Activated T-cell treated with anti-CD3 and anti-CD28 coated beads, Interleukin-2, amount 50 U/mL, for 24 hours (primary cell): ENCODE measurements at regions not wholly inside any gene's neighbourhood (a gene's known extent, or its start where the extent isn't known, plus 50 kb on each side); places are given as distances from the start of the nearest gene placed in this dataset.
"Not testable (repeated sequence)": the region's sequence is repeated elsewhere in the genome, so short reads cannot be mapped to it uniquely, and the experiment has no call there.

Experiments used
- DNase-seq: peaks from one replicate; pipeline ENCODE4 v3.0.0-alpha.2; 2020
- H3K27ac Mint-ChIP-seq: 2 replicates; pipeline ENCODE4 v1.8.0; 2020; ENCODE audit warnings: mild to moderate bottlenecking, mixed read lengths
- H3K27me3 Mint-ChIP-seq: 2 replicates; pipeline ENCODE4 v1.8.0; 2020; ENCODE audit warnings: mixed read lengths
- H3K36me3 Mint-ChIP-seq: 2 replicates; pipeline ENCODE4 v1.8.0; 2020; ENCODE audit warnings: low read depth, mixed read lengths
- H3K4me1 Mint-ChIP-seq: 2 replicates; pipeline ENCODE4 v1.8.0; 2020; ENCODE audit warnings: low read depth, mixed read lengths
- H3K4me3 Mint-ChIP-seq: 2 replicates; pipeline ENCODE4 v1.8.0; 2020; ENCODE audit warnings: mild to moderate bottlenecking, moderate library complexity, mixed read lengths
- H3K9me3 Mint-ChIP-seq: 2 replicates; pipeline ENCODE4 v1.8.0; 2020; ENCODE audit warnings: mixed read lengths

DNA sequence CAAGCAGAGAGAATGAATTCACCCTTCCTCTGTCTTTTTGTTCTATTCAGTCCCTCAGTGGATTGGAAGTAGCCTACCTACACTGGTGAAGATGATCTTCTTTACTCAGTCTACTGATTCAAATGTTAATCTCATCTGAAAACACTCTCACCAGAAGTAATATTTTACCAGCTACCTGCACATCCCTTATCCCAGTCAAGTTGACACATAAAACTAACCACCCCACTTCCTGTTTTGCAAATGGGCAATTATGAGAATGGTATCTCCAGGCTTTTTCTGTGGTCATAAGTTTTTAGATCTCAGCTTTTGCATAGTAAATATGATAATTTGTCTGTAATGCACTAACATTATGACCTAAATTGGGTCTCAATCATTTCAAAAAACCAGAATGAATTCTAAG, 228.8 kb upstream of the ECI2 start:
- Mint-ChIP-seq H3K4me1 (no peaks in the 10 kb centered on the region), H3K27ac (no peak overlapping the region), H3K4me3 (no peak overlapping the region), H3K27me3 (peaks cover 36% of the 10 kb centered on the region), H3K9me3 (no peaks in the 10 kb centered on the region), H3K36me3 (no peaks in the 10 kb centered on the region)
- DNase-seq = no peak

DNA sequence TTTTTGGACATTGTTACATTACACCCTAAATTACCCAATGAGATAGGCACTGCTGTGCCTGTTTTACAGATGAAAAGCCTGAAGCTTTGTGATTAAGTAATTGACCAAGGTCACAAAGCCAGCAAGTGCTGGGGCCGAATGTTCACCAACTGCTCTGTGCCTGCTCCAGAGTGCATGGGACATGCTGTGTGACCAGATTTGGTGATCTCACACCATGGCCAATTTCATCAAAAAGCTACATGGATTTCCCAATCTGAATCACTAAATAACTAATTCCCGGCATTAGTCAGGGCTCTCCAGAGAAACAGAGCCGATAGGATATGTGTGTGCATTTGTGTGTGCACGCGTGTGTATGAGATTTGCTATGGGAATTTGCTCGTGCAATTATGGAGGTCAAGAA, 228.3 kb upstream of the ECI2 start:
- H3K4me3 Mint-ChIP-seq = no peak overlapping the region
- H3K27me3 Mint-ChIP-seq = peaks cover 32% of the 10 kb centered on the region
- no peak overlapping the region for H3K27ac Mint-ChIP-seq
- H3K9me3 Mint-ChIP-seq = no peaks in the 10 kb centered on the region
- H3K36me3 Mint-ChIP-seq = no peaks in the 10 kb centered on the region
- peaks cover 2% of the 10 kb centered on the region for H3K4me1 Mint-ChIP-seq
- DNase-seq = no peak

DNA sequence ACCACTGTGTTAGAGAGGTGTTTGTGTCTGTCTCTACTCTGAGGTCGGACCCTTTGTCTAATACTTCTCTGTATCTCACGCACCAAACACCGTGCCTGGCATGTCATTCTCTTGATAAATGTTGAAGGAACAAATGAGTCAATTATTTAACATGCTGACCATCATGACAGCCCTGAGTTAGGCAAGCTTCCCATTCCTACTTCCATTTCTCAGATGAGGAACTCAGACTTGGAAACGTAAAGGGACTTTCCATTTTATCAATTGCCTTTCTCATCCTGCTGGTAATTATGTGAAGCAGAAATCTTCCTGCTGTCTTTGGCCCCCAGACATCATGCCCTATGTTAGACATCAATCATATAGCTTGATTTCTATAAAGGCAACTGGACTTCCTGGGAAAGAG, 227.0 kb upstream of the ECI2 start:
- Mint-ChIP-seq H3K4me3 (no peak overlapping the region), H3K27ac (no peak overlapping the region), H3K27me3 (peaks cover 30% of the 10 kb centered on the region), H3K36me3 (no peaks in the 10 kb centered on the region), H3K4me1 (peaks cover 3% of the 10 kb centered on the region), H3K9me3 (no peaks in the 10 kb centered on the region)
- DNase-seq = no peak

DNA sequence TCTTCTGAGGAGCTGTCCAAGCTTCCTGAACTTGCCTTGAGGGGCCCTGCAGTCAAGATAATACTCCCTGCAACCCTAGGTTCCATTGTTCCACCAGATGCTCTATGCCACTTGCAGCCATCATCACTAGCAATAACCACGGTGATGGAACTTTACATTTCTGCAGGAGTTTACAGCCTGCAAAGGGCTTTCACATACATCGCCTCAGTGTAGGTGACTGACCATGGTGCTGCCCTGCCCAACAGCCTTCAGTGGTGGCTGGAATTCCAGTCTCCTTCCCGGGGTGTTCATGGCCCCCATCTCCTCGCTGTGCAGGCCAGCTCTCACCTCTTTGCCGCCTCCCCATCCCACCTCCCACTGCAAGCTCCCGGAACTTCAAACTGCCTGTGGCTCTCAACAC, 225.5 kb upstream of the ECI2 start:
- peaks cover 23% of the 10 kb centered on the region for H3K27me3 Mint-ChIP-seq

DNA sequence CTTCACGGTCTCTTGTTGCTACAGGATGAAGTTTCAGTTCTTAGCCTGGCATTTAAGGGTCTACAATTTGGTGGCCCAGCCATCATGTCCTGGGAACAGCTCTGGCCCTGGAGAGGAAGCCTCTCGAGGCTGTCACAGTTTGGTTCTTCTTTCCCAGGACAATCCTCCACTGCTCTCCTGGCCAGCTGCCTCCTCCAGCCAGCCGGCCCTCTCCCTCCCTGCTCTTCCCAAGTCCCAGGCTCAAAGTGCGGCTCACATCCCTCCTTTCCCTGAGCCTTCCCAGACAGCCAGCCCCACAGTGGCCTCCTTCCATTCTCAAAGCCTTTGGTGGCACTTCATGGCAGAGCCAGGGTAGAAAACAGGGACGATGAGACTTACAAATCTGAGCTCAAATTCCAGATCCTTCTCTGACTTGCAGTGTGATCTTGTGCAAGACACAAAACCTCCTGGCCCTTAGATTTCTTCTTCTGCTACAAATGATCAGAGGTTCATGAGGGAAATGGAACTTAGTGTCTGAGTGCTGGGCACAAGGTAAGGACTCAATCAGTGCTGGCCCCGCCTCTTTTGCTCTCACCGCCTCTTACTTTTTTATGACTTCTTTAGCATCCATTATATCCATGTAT, 223.8 kb upstream of the ECI2 start:
- H3K9me3 Mint-ChIP-seq = no peaks in the 10 kb centered on the region
- H3K27me3 Mint-ChIP-seq = peaks cover 20% of the 10 kb centered on the region
- H3K36me3 Mint-ChIP-seq = no peaks in the 10 kb centered on the region
- H3K27ac Mint-ChIP-seq = no peak overlapping the region
- DNase-seq = no peak
- no peak overlapping the region for H3K4me3 Mint-ChIP-seq
- H3K4me1 Mint-ChIP-seq = peaks cover 3% of the 10 kb centered on the region

More for the DNA sequence above, 225.5 kb upstream of the ECI2 start:
- DNase-seq = no peak
- no peak overlapping the region for H3K4me3 Mint-ChIP-seq
- H3K27ac Mint-ChIP-seq = no peak overlapping the region
- no peaks in the 10 kb centered on the region for H3K36me3 Mint-ChIP-seq
- H3K9me3 Mint-ChIP-seq = no peaks in the 10 kb centered on the region
- peaks cover 3% of the 10 kb centered on the region for H3K4me1 Mint-ChIP-seq

DNA sequence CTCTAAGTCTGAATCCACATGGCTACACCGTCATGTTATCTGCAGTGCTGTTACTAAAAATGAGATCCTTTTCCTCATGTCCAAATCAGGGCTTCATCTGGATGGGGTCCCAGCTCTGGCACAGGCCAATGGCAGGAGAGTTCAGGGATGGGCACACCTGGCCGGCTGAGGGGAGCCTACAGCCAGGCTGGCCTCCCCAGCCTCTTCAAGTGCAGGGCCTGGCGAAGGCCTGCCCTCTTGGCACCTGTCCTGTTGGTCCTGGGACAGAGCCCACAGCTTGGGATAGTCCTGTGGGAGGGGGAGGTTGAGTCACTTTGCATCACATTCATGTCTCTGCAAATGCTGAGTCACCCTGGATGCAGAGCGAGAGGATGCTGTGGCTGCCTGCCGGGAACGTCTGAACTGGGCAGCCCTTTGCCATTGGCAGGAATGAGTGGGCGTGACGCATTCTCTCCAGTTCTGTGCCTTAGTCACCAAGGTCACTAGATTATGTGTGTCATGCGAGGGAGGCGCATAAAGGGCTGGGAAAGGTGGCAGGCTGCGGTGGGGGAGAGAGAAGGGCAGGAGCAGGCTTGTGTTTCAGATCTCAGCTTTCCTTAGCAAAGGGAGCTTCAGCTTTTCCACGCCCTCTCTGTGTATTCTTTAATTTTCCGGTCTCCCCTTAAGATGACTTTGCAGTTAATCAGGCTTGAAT, 223.2 kb upstream of the ECI2 start:
- no peaks in the 10 kb centered on the region for H3K9me3 Mint-ChIP-seq
- no peak overlapping the region for H3K4me3 Mint-ChIP-seq
- peaks cover 3% of the 10 kb centered on the region for H3K4me1 Mint-ChIP-seq
- peak; percentile 31 for DNase-seq
- H3K27ac Mint-ChIP-seq = no peak overlapping the region
- H3K36me3 Mint-ChIP-seq = no peaks in the 10 kb centered on the region
- H3K27me3 Mint-ChIP-seq = peaks cover 20% of the 10 kb centered on the region

DNA sequence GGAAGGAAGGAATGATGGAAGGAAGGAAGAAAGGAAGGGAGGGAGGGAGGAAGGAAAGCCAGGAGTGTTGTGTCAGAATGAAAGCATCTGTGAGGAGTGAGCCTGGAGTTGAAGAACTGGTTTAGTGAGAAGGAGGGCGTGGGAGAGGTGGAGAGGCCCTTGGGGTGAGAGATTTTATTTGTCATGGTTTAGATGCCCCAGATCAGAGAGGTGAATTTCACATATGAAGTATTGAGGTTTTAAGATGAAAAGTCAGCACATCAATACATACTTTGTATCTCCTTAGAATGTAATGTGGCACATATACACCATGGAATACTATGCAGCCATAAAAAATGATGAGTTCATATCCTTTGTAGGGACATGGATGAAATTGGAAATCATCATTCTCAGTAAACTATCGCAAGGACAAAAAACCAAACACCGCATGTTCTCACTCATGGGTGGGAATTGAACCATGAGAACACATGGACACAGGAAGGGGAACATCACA, 222.3 kb upstream of the ECI2 start:
- not testable (repeated sequence) for H3K4me3 Mint-ChIP-seq, H3K27ac Mint-ChIP-seq

DNA sequence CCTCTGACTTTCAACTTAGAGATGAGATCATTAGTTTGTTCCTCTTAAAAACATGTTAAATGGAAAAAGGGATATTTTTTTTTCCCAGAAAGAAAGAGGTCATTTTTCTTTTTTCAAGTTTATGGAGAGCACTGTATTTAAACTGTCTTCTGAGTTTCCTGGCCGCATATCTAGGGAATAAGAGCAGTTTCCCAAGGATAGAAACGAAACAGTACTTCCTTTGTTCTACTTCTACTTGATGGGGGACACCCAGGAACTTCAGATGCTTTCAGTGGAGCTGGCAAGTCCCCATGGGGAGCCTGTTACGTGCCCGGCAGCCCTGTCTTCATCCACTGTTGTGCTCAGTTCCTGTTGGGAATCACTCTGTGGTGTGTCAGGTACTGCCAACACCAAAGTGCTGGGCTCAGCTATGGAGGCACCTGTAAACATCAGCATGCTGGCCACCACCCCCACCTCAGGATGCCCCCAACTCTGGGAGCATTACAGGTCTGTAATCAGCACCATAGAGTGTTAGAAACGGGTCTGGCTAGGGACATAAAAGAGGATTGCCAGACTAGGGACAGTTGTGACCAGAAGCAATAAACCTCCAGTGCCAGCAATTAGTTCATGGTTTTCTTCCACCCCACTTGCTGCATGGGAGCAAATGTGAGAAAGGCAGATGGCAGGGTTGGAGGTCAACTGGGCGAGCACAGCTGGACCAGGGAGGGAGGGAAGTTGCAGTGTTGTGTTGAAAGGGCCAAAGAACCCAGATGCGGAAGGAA, 221.7 kb upstream of the ECI2 start:
- Mint-ChIP-seq H3K4me3 (no peak overlapping the region), H3K9me3 (no peaks in the 10 kb centered on the region), H3K27me3 (peaks cover 15% of the 10 kb centered on the region), H3K36me3 (no peaks in the 10 kb centered on the region), H3K27ac (no peak overlapping the region), H3K4me1 (peaks cover 3% of the 10 kb centered on the region)
- no peak for DNase-seq

More for the DNA sequence above, 222.3 kb upstream of the ECI2 start:
- not testable (repeated sequence) for DNase-seq, H3K36me3 Mint-ChIP-seq, H3K4me1 Mint-ChIP-seq, H3K9me3 Mint-ChIP-seq
- H3K27me3 Mint-ChIP-seq = peaks cover 13% of the 10 kb centered on the region

DNA sequence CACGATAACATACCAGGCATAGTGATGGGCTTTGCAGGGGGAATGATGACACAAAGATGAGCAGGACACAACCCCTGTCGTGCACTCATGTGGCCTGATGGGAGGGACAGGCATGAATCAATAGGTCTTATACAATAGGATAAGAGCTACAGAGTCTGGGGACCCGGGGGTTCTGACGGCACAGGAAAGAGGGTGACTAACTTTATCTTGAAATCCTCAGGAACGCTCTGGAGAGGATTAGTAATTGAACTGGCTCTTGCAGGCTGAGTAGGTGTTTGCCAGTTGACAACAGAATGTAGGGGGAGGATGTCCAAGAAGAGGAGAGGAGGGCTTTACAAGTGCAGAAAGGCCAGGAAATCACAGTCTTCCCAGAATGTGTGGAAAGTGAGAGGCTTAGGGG, 219.9 kb upstream of the ECI2 start:
- H3K27me3 Mint-ChIP-seq = peaks cover 16% of the 10 kb centered on the region
- no peaks in the 10 kb centered on the region for H3K9me3 Mint-ChIP-seq
- no peak overlapping the region for H3K4me3 Mint-ChIP-seq
- H3K36me3 Mint-ChIP-seq = no peaks in the 10 kb centered on the region
- H3K4me1 Mint-ChIP-seq = peaks cover 3% of the 10 kb centered on the region
- no peak overlapping the region for H3K27ac Mint-ChIP-seq
- DNase-seq = no peak

DNA sequence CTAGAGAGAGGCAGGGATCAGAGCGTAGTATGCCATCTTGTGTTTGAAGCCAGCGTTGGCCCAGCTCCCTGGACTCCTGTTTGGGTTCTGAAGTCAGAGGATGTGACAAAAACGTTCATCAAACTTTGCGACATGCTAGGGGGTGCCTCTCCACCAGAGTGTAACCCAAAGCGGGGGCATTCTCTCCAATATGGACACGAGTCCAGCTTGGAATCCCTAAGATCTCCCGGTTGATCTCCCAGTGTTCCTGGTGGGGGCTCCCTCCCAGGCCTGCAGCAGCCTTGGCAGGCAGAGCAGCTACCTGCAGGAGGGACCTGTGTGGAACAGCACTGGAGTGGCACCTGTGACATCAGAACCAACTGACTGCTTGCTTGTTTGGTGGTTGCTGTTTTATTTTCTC, 218.8 kb upstream of the ECI2 start:
- no peak overlapping the region for H3K4me3 Mint-ChIP-seq
- H3K27me3 Mint-ChIP-seq = peaks cover 18% of the 10 kb centered on the region
- H3K36me3 Mint-ChIP-seq = no peaks in the 10 kb centered on the region
- H3K4me1 Mint-ChIP-seq = peaks cover 3% of the 10 kb centered on the region
- DNase-seq = no peak
- H3K27ac Mint-ChIP-seq = no peak overlapping the region
- no peaks in the 10 kb centered on the region for H3K9me3 Mint-ChIP-seq

DNA sequence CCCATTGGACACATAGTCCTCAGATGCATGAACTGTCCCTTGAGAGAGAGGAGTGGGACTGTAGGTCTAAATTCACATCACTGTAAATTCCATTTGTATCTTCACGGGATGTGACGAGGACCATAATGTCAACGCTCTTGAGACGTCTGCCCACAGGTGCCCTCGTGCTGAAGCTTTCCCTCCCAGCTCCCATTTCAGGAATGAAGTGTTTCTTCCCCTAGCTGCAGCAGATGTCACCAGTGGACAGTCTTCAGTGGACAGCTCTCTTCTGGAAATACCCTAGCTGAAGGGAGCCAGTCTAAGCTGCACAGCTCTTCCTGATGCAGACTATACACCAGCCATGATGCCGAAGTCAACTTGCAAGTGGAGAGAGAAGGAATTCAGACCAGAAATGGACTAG, 217.4 kb upstream of the ECI2 start:
- no peak for DNase-seq
- H3K27ac Mint-ChIP-seq = no peak overlapping the region
- H3K9me3 Mint-ChIP-seq = no peaks in the 10 kb centered on the region
- no peaks in the 10 kb centered on the region for H3K4me1 Mint-ChIP-seq
- peaks cover 18% of the 10 kb centered on the region for H3K27me3 Mint-ChIP-seq
- H3K36me3 Mint-ChIP-seq = no peaks in the 10 kb centered on the region
- no peak overlapping the region for H3K4me3 Mint-ChIP-seq

DNA sequence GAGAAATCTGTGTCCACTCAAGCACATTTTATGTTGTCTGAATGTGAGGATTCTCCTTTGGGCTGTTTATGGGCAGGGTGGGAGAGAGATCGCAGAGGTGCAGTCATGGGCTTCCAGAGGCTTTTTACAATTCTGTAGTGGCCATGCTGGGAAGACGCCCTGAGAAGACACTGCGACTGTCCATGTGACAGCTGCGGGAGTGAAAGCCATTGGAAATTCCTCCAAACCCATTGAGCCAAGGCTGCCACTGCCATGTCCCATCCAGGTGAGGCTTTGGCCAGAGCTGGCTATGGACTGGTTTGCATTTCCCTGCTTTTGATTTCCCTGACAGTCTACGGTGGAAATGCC, 216.9 kb upstream of the ECI2 start:
- no peak overlapping the region for H3K4me3 Mint-ChIP-seq
- peaks cover 21% of the 10 kb centered on the region for H3K27me3 Mint-ChIP-seq
- H3K36me3 Mint-ChIP-seq = no peaks in the 10 kb centered on the region
- no peak for DNase-seq
- H3K4me1 Mint-ChIP-seq = no peaks in the 10 kb centered on the region
- no peaks in the 10 kb centered on the region for H3K9me3 Mint-ChIP-seq
- H3K27ac Mint-ChIP-seq = no peak overlapping the region

DNA sequence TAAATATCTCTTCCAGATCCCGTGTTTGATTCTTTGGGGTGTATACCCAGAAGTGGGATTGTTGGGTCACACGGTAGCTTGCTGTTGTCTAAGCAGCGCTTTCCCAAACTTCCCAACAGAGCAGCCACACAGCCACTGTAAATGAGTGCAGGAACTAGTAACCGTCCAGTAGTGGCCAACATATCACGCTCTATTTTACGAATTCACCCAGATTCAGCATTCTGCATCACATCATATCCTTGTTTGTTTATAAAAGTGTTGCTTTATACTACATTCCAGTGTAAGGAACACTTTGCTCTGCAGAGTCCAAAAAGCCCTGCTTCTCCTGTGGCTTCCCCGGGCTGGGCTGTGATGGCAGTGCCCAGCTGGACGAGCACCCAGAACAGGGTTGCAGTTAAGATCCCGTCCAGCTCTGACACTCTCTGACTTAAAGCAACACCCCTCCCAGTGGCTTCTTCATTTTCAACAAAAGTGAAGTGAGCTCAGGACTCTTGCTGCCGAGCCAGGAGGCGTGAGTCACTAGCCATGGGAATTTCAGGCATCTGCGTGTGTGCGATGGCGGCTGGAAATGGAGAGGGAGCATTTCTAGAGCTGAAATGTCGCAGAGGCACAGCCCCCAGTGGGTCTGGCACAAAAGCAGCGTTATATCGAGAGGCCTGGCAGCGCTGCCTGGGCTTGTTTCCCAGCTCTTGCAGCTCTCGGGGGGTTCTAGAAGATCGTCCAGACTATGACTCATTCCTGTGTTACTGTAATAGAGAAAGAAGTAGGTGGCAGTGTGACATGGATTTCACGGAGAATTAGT, 216.3 kb upstream of the ECI2 start:
- peaks cover 23% of the 10 kb centered on the region for H3K27me3 Mint-ChIP-seq
- H3K27ac Mint-ChIP-seq = no peak overlapping the region
- DNase-seq = no peak
- H3K4me1 Mint-ChIP-seq = no peaks in the 10 kb centered on the region
- no peaks in the 10 kb centered on the region for H3K36me3 Mint-ChIP-seq
- H3K9me3 Mint-ChIP-seq = no peaks in the 10 kb centered on the region
- H3K4me3 Mint-ChIP-seq = no peak overlapping the region
